GM23338 (cell line): ENCODE measurements at regions not wholly inside any gene's neighbourhood (a gene's known extent, or its start where the extent isn't known, plus 50 kb on each side); places are given as distances from the start of the nearest gene placed in this dataset.
"Not testable (repeated sequence)": the region's sequence is repeated elsewhere in the genome, so short reads cannot be mapped to it uniquely, and the experiment has no call there.

Source experiments
- ATAC-seq: fragments of 200-7000 bp; cut with Tn5 transposase; 3 replicates; pipeline ENCODE4 v1.9.1; 2020
- DNase-seq: peaks from one replicate; pipeline ENCODE4 v3.0.0-alpha.2; 2015; ENCODE audit warnings: low spot score
- H2AFZ ChIP-seq: fragments of 200-600 bp; sonication (generic); 2 replicates; pipeline ENCODE4 v1.8.0; 2016; ENCODE audit warnings: antibody characterized with exemption, mild to moderate bottlenecking, moderate library complexity
- H3F3A ChIP-seq: fragments of 200-600 bp; sonication (generic); replicated peaks from 2 replicates; pipeline ENCODE4 v1.8.0; 2017; ENCODE audit warnings: antibody characterized with exemption, mixed run types, low read depth
- H3K27ac ChIP-seq: fragments of 200-600 bp; sonication (generic); 2 replicates; pipeline ENCODE4 v1.6.1; 2016; ENCODE audit warnings: low read depth
- H3K27me3 ChIP-seq: fragments of 200-600 bp; sonication (generic); 2 replicates; pipeline ENCODE4 v1.8.0; 2016; ENCODE audit warnings: mild to moderate bottlenecking, mixed run types, moderate library complexity; ENCODE audit not compliant: insufficient read depth
- H3K36me3 ChIP-seq: fragments of 200-600 bp; sonication (generic); 2 replicates; pipeline ENCODE4 v1.8.0; 2016; ENCODE audit warnings: mild to moderate bottlenecking; ENCODE audit not compliant: insufficient read depth
- H3K4me1 ChIP-seq: fragments of 200-600 bp; sonication (generic); 2 replicates; pipeline ENCODE4 v1.8.0; 2016; ENCODE audit warnings: mild to moderate bottlenecking, moderate library complexity; ENCODE audit not compliant: insufficient read depth
- H3K4me2 ChIP-seq: fragments of 200-600 bp; sonication (generic); 2 replicates; pipeline ENCODE4 v1.7.1; 2017; ENCODE audit warnings: mixed run types
- H3K4me3 ChIP-seq: fragments of 200-600 bp; sonication (generic); 2 replicates; pipeline ENCODE4 v1.6.1; 2016; ENCODE audit warnings: mixed run types
- H3K79me2 ChIP-seq: fragments of 200-600 bp; sonication (generic); replicated peaks from 2 replicates; pipeline ENCODE4 v1.8.0; 2017; ENCODE audit warnings: mild to moderate bottlenecking; ENCODE audit not compliant: insufficient read depth
- H3K9me2 ChIP-seq: fragments of 200-600 bp; sonication (generic); 2 replicates; pipeline ENCODE4 v1.8.0; 2017; ENCODE audit not compliant: insufficient read depth
- H4K20me1 ChIP-seq: fragments of 200-600 bp; sonication (generic); replicated peaks from 2 replicates; pipeline ENCODE4 v1.8.0; 2017; ENCODE audit warnings: mild to moderate bottlenecking; ENCODE audit not compliant: insufficient read depth
- H3K27ac Mint-ChIP-seq: 2 replicates; pipeline ENCODE4 v1.8.0; 2020; ENCODE audit warnings: inconsistent platforms, mild to moderate bottlenecking, moderate library complexity, mixed read lengths
- H3K27me3 Mint-ChIP-seq: 3 replicates; pipeline ENCODE4 v1.8.0; 2022; ENCODE audit warnings: low read depth, mild to moderate bottlenecking, moderate library complexity, mixed read lengths, inconsistent platforms; ENCODE audit not compliant: insufficient read depth, poor library complexity
- H3K36me3 Mint-ChIP-seq: 3 replicates; pipeline ENCODE4 v1.8.0; 2021; ENCODE audit warnings: low read depth, mild to moderate bottlenecking, inconsistent platforms, moderate library complexity, mixed read lengths
- H3K4me1 Mint-ChIP-seq: 3 replicates; pipeline ENCODE4 v1.8.0; 2020; ENCODE audit warnings: mild to moderate bottlenecking, inconsistent platforms, mixed read lengths
- H3K4me3 Mint-ChIP-seq: 3 replicates; pipeline ENCODE4 v1.8.0; 2021; ENCODE audit warnings: moderate library complexity, mild to moderate bottlenecking, inconsistent platforms, mixed read lengths
- H3K9me3 Mint-ChIP-seq: 3 replicates; pipeline ENCODE4 v1.8.0; 2020; ENCODE audit warnings: moderate library complexity, mild to moderate bottlenecking, inconsistent platforms, mixed read lengths
- CTCF ChIP-seq, 2 experiments: fragments of 200-600 bp in 1 of 2; sonication (generic) in 1 of 2; conservative IDR thresholded peaks; 2 replicates each; pipeline versions ENCODE4 v1.5.1 to v1.6.1; 2016 to 2017; ENCODE audit warnings: antibody characterized with exemption in 2 of 2, low read depth in 2 of 2, mild to moderate bottlenecking in 2 of 2, moderate library complexity in 1 of 2
- JUNB ChIP-seq: IDR thresholded peaks from one replicate; pipeline ENCODE4 v1.6.1; 2016; ENCODE audit warnings: antibody characterized with exemption; ENCODE audit not compliant: unreplicated experiment
- NANOG ChIP-seq: IDR thresholded peaks from 2 replicates; pipeline ENCODE4 v1.6.1; 2016; ENCODE audit warnings: antibody characterized with exemption, borderline replicate concordance
- ZNF114 ChIP-seq: fragments of 250-450 bp; sonication (Bioruptor Pico); IDR thresholded peaks from 2 replicates; pipeline ENCODE4 v1.5.0; 2020; ENCODE audit warnings: mild to moderate bottlenecking, moderate library complexity

DNA sequence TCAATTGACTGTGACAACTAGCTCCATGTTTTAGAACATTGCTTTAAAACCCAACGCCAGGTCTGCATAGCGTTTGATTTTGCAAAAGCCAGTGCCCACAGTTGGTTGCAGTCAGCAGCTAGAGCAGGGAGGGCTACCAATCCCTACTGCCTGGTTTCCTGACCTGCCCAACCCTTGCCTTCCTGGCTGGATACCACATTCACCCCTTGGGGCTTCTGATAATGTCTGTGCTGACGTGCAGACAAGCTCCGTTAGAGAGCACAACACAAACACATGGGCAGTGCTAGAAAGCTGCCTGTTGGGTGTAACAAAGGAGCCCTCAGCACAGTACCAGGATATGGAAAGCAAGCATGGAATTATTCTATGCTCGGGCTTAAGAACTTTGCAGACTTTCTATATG, 71.4 kb upstream of the THSD7B start:
- H3K4me3 ChIP-seq = no peak overlapping the region
- TF ChIP-seq CTCF (conservative IDR thresholded peaks at IDR 0.05; ENCODE audit: low read depth in 2 of 2) (no peak), ZNF114 (CRISPR knock-in tag) (no peak), NANOG (no peak)
- DNase-seq (peak; percentile 2), ATAC-seq (peak; percentile 21; the same call in 1 of the 3 replicates)
- no peaks in the 10 kb centered on the region for H3K79me2 ChIP-seq
- Mint-ChIP-seq H3K4me3 (no peak overlapping the region), H3K27me3 (no peaks in the 10 kb centered on the region), H3K36me3 (no peaks in the 10 kb centered on the region), H3K4me1 (peaks cover 6% of the 10 kb centered on the region; the same call in 2 of the 3 replicates), H3K27ac (no peak overlapping the region), H3K9me3 (no peaks in the 10 kb centered on the region)
- H4K20me1 ChIP-seq = no peaks in the 10 kb centered on the region; the same call in 1 of the 2 replicates
- H3K4me1 ChIP-seq = 0 out of 2 replicates have a peak, but pooled peaks cover 5% of the 10 kb centered on the region
- 0 out of 2 replicates have a peak, but pooled peaks cover under 1% of the 10 kb centered on the region for H3K9me2 ChIP-seq
- H3K4me2 ChIP-seq = no peak overlapping the region
- H2AFZ ChIP-seq = no peak overlapping the region
- no peak overlapping the region for H3K27ac ChIP-seq
- no peaks in the 10 kb centered on the region for H3K27me3 ChIP-seq
- no peaks in the 10 kb centered on the region for H3F3A ChIP-seq
- no peaks in the 10 kb centered on the region for H3K36me3 ChIP-seq

GRCh38 chr2:136680079-136680478, 85.3 kb upstream of the THSD7B start:
- not testable (repeated sequence) for H2AFZ ChIP-seq, H3K9me3 Mint-ChIP-seq, H3K4me3 Mint-ChIP-seq, ATAC-seq, H3F3A ChIP-seq, H3K4me2 ChIP-seq, H3K27ac Mint-ChIP-seq, H3K36me3 ChIP-seq, H3K4me1 ChIP-seq, DNase-seq, H3K9me2 ChIP-seq, H4K20me1 ChIP-seq, H3K27ac ChIP-seq, H3K27me3 Mint-ChIP-seq, H3K36me3 Mint-ChIP-seq, H3K4me3 ChIP-seq, H3K79me2 ChIP-seq, H3K27me3 ChIP-seq, H3K4me1 Mint-ChIP-seq

GRCh38 chr2:136665736-136666135, 99.6 kb upstream of the THSD7B start:
- no peaks in the 10 kb centered on the region for H3K36me3 Mint-ChIP-seq

More at GRCh38 chr2:136665736-136666135, 99.6 kb upstream of the THSD7B start:
- TF ChIP-seq JUNB (no peak), CTCF (conservative IDR thresholded peaks at IDR 0.05; ENCODE audit: low read depth in 2 of 2) (no peak)
- Histone ChIP-seq H3K79me2 (no peaks in the 10 kb centered on the region), H3K4me2 (no peak overlapping the region), H2AFZ (no peak overlapping the region), H3K9me2 (no peaks in the 10 kb centered on the region), H3K27ac (no peak overlapping the region), H3K27me3 (no peaks in the 10 kb centered on the region), H4K20me1 (no peaks in the 10 kb centered on the region), H3F3A (no peaks in the 10 kb centered on the region), H3K36me3 (no peaks in the 10 kb centered on the region), H3K4me1 (no peaks in the 10 kb centered on the region), H3K4me3 (no peak overlapping the region)
- Mint-ChIP-seq H3K4me3 (no peak overlapping the region), H3K27me3 (no peaks in the 10 kb centered on the region), H3K27ac (no peak overlapping the region), H3K9me3 (peaks cover 2% of the 10 kb centered on the region; the same call in 2 of the 3 replicates), H3K4me1 (no peaks in the 10 kb centered on the region)
- ATAC-seq (no peak), DNase-seq (no peak)
